Sigmoid colon (tissue), 6 donors: ENCODE measurements at regions not wholly inside any gene's neighbourhood (a gene's known extent, or its start where the extent isn't known, plus 50 kb on each side); places are given as distances from the start of the nearest gene placed in this dataset.

Experiments used
- DNase-seq: peaks from one replicate; pipeline ENCODE4 v3.0.0-alpha.2; 2019
- H3K27ac ChIP-seq, 4 donors: fragments of 200-600 bp; sonication (generic); one replicate each; pipeline ENCODE4 v1.5.1; 2016 to 2019; ENCODE audit warnings: mild to moderate bottlenecking in 1 of 4
- H3K27me3 ChIP-seq, 3 donors: fragments of 200-600 bp; sonication (generic); one replicate each; pipeline ENCODE4 v1.5.1; 2019; ENCODE audit warnings: mild to moderate bottlenecking in 1 of 3
- H3K36me3 ChIP-seq, 4 donors: fragments of 200-600 bp; sonication (generic); one replicate each; pipeline ENCODE4 v1.5.1; 2016 to 2019
- H3K4me1 ChIP-seq, 4 donors: fragments of 200-600 bp; sonication (generic); one replicate each; pipeline ENCODE4 v1.5.1; 2017 to 2019
- H3K4me3 ChIP-seq, 4 donors: fragments of 200-600 bp; sonication (generic); one replicate each; pipeline ENCODE4 v1.5.1; 2017 to 2019; ENCODE audit warnings: mild to moderate bottlenecking in 2 of 4, moderate library complexity in 1 of 4
- H3K9me3 ChIP-seq, 4 donors: fragments of 200-600 bp in 3 of 4; sonication (generic) in 3 of 4; one replicate each; pipeline versions ENCODE4 v1.5.1 to v1.6.1; 2013 to 2019
- CTCF ChIP-seq, 4 experiments: fragments of 450-650 bp in 3 of 4; fragments of 200-600 bp in 1 of 4; IDR thresholded peaks; one replicate each; pipeline ENCODE4 v1.5.1; 2016 to 2019; ENCODE audit warnings: antibody characterized with exemption in 4 of 4, mild to moderate bottlenecking in 3 of 4, moderate library complexity in 2 of 4
- EP300 ChIP-seq, 4 donors: sonication (generic); formaldehyde crosslinking; IDR thresholded peaks; one replicate each; pipeline ENCODE4 v1.6.1; 2017; ENCODE audit warnings: antibody characterized with exemption in 4 of 4
- POLR2A ChIP-seq, 2 donors: fragments of 450-650 bp; IDR thresholded peaks; one replicate each; pipeline ENCODE4 v1.6.1; 2016; ENCODE audit warnings: antibody characterized with exemption in 2 of 2, mild to moderate bottlenecking in 2 of 2, moderate library complexity in 2 of 2
- POLR2AphosphoS5 ChIP-seq, 4 donors: sonication (generic); formaldehyde crosslinking; IDR thresholded peaks; one replicate each; pipeline ENCODE4 v1.6.1; 2017; ENCODE audit warnings: antibody characterized with exemption in 4 of 4
- WGBS, 2 donors: extraction: QIAGEN DNeasy Blood & Tissue Kit; methylation state at CpG; one replicate each; pipeline ENCODE4 v1.1.7; 2013; 5-methylcytosine and 5-hydroxymethylcytosine counted together
- intact Hi-C: fragments of 100-400 bp; cut with DNase I; formaldehyde crosslinking; loops from one replicate; pipeline ENCODE4 v1.15.1; 2023
- donor health status: healthy with polysubstance abuse.
- donor health status: healthy.

- Histone ChIP-seq H3K36me3 (no peaks in the 10 kb centered on the region), H3K9me3 (no peaks in the 10 kb centered on the region), H3K4me3 (no peak overlapping the region), H3K27me3 (no peaks in the 10 kb centered on the region), H3K4me1 (no peaks in the 10 kb centered on the region), H3K27ac (no peak overlapping the region)
- WGBS, 2 donors = 92% methylated on average over 7 of the region's 7 CpGs
- intact Hi-C loops = no loop called here
- DNase-seq = no peak
- TF ChIP-seq EP300 (IDR thresholded peaks at IDR 0.05) = no peak
- TF ChIP-seq POLR2A (IDR thresholded peaks at IDR 0.05) = no peak
- no peak for TF ChIP-seq CTCF (IDR thresholded peaks at IDR 0.05)
- TF ChIP-seq POLR2AphosphoS5 (IDR thresholded peaks at IDR 0.05) = no peak
These were observed 548.6 kb upstream of the TBX3 start for GRCh38 chr12:115232455-115233156.

- no peak overlapping the region for H3K27ac ChIP-seq
- no peak overlapping the region for H3K4me3 ChIP-seq
- H3K36me3 ChIP-seq = no peaks in the 10 kb centered on the region
- 35 to 68% methylated on average over 6 of the region's 6 CpGs for WGBS, 2 donors
- intact Hi-C loops = no loop called here
- no peak for DNase-seq
- H3K27me3 ChIP-seq = no peaks in the 10 kb centered on the region
- H3K9me3 ChIP-seq = no peaks in the 10 kb centered on the region
- no peaks in the 10 kb centered on the region for H3K4me1 ChIP-seq
- TF ChIP-seq CTCF (IDR thresholded peaks at IDR 0.05) (no peak), EP300 (IDR thresholded peaks at IDR 0.05) (no peak), POLR2AphosphoS5 (IDR thresholded peaks at IDR 0.05) (no peak)
These were observed 546.6 kb upstream of the TBX3 start for GRCh38 chr12:115230606-115231005.

GRCh38 chr12:115229517-115229916 lies 545.5 kb upstream of the TBX3 start:
- intact Hi-C loops = no loop called here
- DNase-seq = no peak
- 91 to 93% methylated on average over 4 of the region's 4 CpGs for WGBS, 2 donors
- Histone ChIP-seq H3K27ac (no peak overlapping the region), H3K4me1 (no peaks in the 10 kb centered on the region), H3K9me3 (no peaks in the 10 kb centered on the region), H3K4me3 (no peak overlapping the region), H3K27me3 (no peaks in the 10 kb centered on the region), H3K36me3 (no peaks in the 10 kb centered on the region)
- TF ChIP-seq CTCF (IDR thresholded peaks at IDR 0.05) (no peak), POLR2A (IDR thresholded peaks at IDR 0.05) (no peak), EP300 (IDR thresholded peaks at IDR 0.05) (no peak), POLR2AphosphoS5 (IDR thresholded peaks at IDR 0.05) (no peak)

- Histone ChIP-seq H3K4me1 (peaks cover 0 to 1% (median 0%) of the 10 kb centered on the region in 4 donors), H3K36me3 (no peaks in the 10 kb centered on the region), H3K4me3 (no peak overlapping the region), H3K27me3 (no peaks in the 10 kb centered on the region), H3K27ac (no peak overlapping the region), H3K9me3 (no peaks in the 10 kb centered on the region)
- DNase-seq = no peak
- WGBS, 2 donors = 92 to 94% methylated on average over 4 of the region's 4 CpGs
- intact Hi-C loops = no loop called here
- TF ChIP-seq EP300 (IDR thresholded peaks at IDR 0.05) (no peak), CTCF (IDR thresholded peaks at IDR 0.05) (no peak), POLR2AphosphoS5 (IDR thresholded peaks at IDR 0.05) (no peak), POLR2A (IDR thresholded peaks at IDR 0.05) (no peak)
These were observed 544.5 kb upstream of the TBX3 start for GRCh38 chr12:115228434-115228833.

- no peaks in the 10 kb centered on the region for H3K27me3 ChIP-seq
- 84 to 85% methylated on average over 4 of the region's 4 CpGs for WGBS, 2 donors
- no peaks in the 10 kb centered on the region for H3K9me3 ChIP-seq
- TF ChIP-seq EP300 (IDR thresholded peaks at IDR 0.05) = no peak
- no peak for TF ChIP-seq POLR2A (IDR thresholded peaks at IDR 0.05)
- no peak for TF ChIP-seq CTCF (IDR thresholded peaks at IDR 0.05)
- peak in 1 of 4 donors; percentile 53 for TF ChIP-seq POLR2AphosphoS5 (IDR thresholded peaks at IDR 0.05)
- no peak overlapping the region for H3K4me3 ChIP-seq
- H3K4me1 ChIP-seq = peaks cover 0 to 3% (median 0%) of the 10 kb centered on the region in 4 donors
- no peaks in the 10 kb centered on the region for H3K36me3 ChIP-seq
- no peak overlapping the region for H3K27ac ChIP-seq
- intact Hi-C loops = no loop called here
- no peak for DNase-seq
These were observed 543.2 kb upstream of the TBX3 start for GRCh38 chr12:115227137-115227615.
